ENCODE measurements at regions not wholly inside any gene's neighbourhood (a gene's known extent, or its start where the extent isn't known, plus 50 kb on each side); places are given as distances from the start of the nearest gene placed in this dataset.

DNA sequence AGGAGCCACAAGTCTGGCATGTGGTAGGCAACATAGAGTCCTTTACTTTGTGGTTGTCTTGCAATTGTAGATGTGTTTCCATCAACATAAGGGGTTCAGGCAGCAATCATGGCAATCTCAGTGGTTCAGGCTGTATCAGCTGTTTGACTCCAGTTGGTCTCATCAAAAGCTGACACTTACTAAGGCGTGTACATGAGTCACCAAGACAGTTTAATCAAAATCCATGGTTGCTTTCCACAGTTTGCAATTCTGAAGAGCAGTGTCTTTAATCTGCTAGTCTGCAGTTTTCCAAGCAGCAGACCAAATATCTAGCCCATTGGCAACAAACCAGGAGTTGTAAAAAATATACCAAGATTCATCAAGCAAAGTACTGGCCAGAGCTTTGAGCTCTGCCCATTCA, 210.2 kb downstream of the MDFIC start:
- TF ChIP-seq, protein P1, sequence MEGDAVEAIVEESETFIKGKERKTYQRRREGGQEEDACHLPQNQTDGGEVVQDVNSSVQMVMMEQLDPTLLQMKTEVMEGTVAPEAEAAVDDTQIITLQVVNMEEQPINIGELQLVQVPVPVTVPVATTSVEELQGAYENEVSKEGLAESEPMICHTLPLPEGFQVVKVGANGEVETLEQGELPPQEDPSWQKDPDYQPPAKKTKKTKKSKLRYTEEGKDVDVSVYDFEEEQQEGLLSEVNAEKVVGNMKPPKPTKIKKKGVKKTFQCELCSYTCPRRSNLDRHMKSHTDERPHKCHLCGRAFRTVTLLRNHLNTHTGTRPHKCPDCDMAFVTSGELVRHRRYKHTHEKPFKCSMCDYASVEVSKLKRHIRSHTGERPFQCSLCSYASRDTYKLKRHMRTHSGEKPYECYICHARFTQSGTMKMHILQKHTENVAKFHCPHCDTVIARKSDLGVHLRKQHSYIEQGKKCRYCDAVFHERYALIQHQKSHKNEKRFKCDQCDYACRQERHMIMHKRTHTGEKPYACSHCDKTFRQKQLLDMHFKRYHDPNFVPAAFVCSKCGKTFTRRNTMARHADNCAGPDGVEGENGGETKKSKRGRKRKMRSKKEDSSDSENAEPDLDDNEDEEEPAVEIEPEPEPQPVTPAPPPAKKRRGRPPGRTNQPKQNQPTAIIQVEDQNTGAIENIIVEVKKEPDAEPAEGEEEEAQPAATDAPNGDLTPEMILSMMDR (IDR thresholded peaks at IDR 0.05; ENCODE audit: low read length): no peak
- no peak for TF ChIP-seq EZH2 (IDR thresholded peaks at IDR 0.05; ENCODE audit: borderline replicate concordance, low read length)
- no peak overlapping the region for H3K4me2 ChIP-seq (ENCODE audit: low read length)
- H3K36me3 ChIP-seq (ENCODE audit: insufficient read depth, low read length): no peaks in the 10 kb centered on the region

DNA sequence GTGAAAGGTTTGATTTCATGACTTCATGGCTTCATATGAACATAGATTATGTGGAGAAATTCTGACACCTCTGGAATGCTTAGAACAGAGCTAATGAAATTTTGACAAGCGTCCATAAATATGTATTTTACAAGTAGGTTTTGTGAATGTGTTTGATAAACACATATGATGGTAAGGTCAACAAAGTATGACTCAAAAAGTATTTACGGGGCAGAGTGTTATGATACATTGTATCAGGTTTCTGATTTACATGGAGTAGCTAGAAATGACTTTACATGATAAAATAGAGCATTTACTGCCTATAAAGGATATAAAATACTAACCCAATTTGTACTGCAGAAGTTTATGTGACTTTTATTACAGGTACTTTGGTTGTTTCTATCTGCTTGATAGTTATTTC, 206.3 kb downstream of the MDFIC start:
- H3K9ac ChIP-seq (ENCODE audit: low read length): no peak overlapping the region
- no peaks in the 10 kb centered on the region for H3K79me2 ChIP-seq (ENCODE audit: insufficient read depth, low read length)
- no peaks in the 10 kb centered on the region for H3K36me3 ChIP-seq (ENCODE audit: insufficient read depth, low read length)
- H4K20me1 ChIP-seq (ENCODE audit: insufficient read depth, low read length): no peaks in the 10 kb centered on the region
- H3K27me3 ChIP-seq (ENCODE audit: insufficient read depth, low read length): no peaks in the 10 kb centered on the region
- H3K4me3 ChIP-seq (ENCODE audit: low read depth, low read length, poor library complexity, severe bottlenecking): no peak overlapping the region
- TF ChIP-seq, protein P1 (IDR thresholded peaks at IDR 0.05; ENCODE audit: low read length): no peak
- TF ChIP-seq EZH2 (IDR thresholded peaks at IDR 0.05; ENCODE audit: borderline replicate concordance, low read length): no peak
- H3K9me2 ChIP-seq (ENCODE audit: low read depth, low read length): peaks cover 3% of the 10 kb centered on the region; the same call in 1 of the 2 replicates
- H3K4me2 ChIP-seq (ENCODE audit: low read length): no peak overlapping the region
- H2AFZ ChIP-seq (ENCODE audit: low read length): no peak overlapping the region
- H3K27ac ChIP-seq (ENCODE audit: low read depth, low read length, poor library complexity, severe bottlenecking): no peak overlapping the region
- no peaks in the 10 kb centered on the region for H3F3A ChIP-seq (ENCODE audit: insufficient read depth, low read length)
- H3K4me1 ChIP-seq (ENCODE audit: insufficient read depth, low read length, severe bottlenecking): no peaks in the 10 kb centered on the region
- H3K9me3 ChIP-seq (ENCODE audit: low read length): no peaks in the 10 kb centered on the region

More for the DNA sequence above, 210.2 kb downstream of the MDFIC start:
- Histone ChIP-seq H3K79me2 (ENCODE audit: insufficient read depth, low read length) (no peaks in the 10 kb centered on the region), H3K27ac (ENCODE audit: low read depth, low read length, poor library complexity, severe bottlenecking) (no peak overlapping the region), H3K9me2 (ENCODE audit: low read depth, low read length) (no peaks in the 10 kb centered on the region), H3K9me3 (ENCODE audit: low read length) (no peaks in the 10 kb centered on the region), H2AFZ (ENCODE audit: low read length) (no peak overlapping the region), H4K20me1 (ENCODE audit: insufficient read depth, low read length) (no peaks in the 10 kb centered on the region), H3K4me1 (ENCODE audit: insufficient read depth, low read length, severe bottlenecking) (no peaks in the 10 kb centered on the region), H3K27me3 (ENCODE audit: insufficient read depth, low read length) (no peaks in the 10 kb centered on the region), H3K9ac (ENCODE audit: low read length) (no peak overlapping the region), H3F3A (ENCODE audit: insufficient read depth, low read length) (no peaks in the 10 kb centered on the region), H3K4me3 (ENCODE audit: low read depth, low read length, poor library complexity, severe bottlenecking) (no peak overlapping the region)

DNA sequence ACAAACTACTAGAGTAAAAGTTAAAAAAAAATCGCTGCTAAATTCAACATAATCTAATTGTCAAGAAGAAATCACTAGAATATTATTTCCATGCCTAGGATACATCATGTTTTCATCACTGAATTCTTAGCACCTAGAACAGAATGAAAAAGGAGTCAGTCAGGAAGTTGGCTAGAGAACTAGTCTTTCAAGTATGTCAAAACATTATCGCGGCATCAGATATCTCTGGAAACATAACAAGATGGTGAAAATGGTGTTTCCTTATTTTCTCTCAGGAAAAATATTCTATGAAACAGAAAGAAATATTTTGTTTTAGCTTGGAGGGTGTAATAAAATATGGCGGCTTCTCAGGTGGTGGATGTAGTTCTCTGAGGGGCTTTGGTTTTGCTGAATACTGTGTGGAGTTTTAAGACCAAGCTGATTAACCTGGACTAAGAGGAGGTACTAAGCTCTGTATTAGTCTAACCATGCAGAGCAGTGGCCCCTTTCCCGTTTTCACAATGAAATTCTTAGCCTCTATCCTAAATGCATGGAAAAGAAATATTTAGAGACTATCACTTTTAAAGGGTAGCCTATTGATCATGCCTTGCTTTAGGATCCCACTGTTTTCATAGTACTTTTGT, 205.6 kb downstream of the MDFIC start:
- TF ChIP-seq, protein P1 (IDR thresholded peaks at IDR 0.05; ENCODE audit: low read length): no peak
- TF ChIP-seq EZH2 (IDR thresholded peaks at IDR 0.05; ENCODE audit: borderline replicate concordance, low read length): no peak
- no peaks in the 10 kb centered on the region for H3K36me3 ChIP-seq (ENCODE audit: insufficient read depth, low read length)
- no peak overlapping the region for H3K9ac ChIP-seq (ENCODE audit: low read length)
- H3K4me2 ChIP-seq (ENCODE audit: low read length): no peak overlapping the region
- no peaks in the 10 kb centered on the region for H3K79me2 ChIP-seq (ENCODE audit: insufficient read depth, low read length)
- H3K9me3 ChIP-seq (ENCODE audit: low read length): no peaks in the 10 kb centered on the region
- H4K20me1 ChIP-seq (ENCODE audit: insufficient read depth, low read length): no peaks in the 10 kb centered on the region
- no peak overlapping the region for H3K4me3 ChIP-seq (ENCODE audit: low read depth, low read length, poor library complexity, severe bottlenecking)
- no peaks in the 10 kb centered on the region for H3K27me3 ChIP-seq (ENCODE audit: insufficient read depth, low read length)
- no peak overlapping the region for H3K27ac ChIP-seq (ENCODE audit: low read depth, low read length, poor library complexity, severe bottlenecking)
- no peak overlapping the region for H2AFZ ChIP-seq (ENCODE audit: low read length)
- peaks cover 3% of the 10 kb centered on the region; the same call in 1 of the 2 replicates for H3K9me2 ChIP-seq (ENCODE audit: low read depth, low read length)
- no peaks in the 10 kb centered on the region for H3K4me1 ChIP-seq (ENCODE audit: insufficient read depth, low read length, severe bottlenecking)
- H3F3A ChIP-seq (ENCODE audit: insufficient read depth, low read length): no peaks in the 10 kb centered on the region

All from OCI-LY1 (cell line).